Activated CD4-positive, CD25-positive, alpha-beta regulatory T cell treated with anti-CD3 and anti-CD28 coated beads, Interleukin-2, amount 50 U/mL, for 24 hours (primary cell): ENCODE measurements at regions not wholly inside any gene's neighbourhood (a gene's known extent, or its start where the extent isn't known, plus 50 kb on each side); places are given as distances from the start of the nearest gene placed in this dataset.
A peak's percentile ranks its signal among the peaks of the same experiment; 100 is the strongest.

Source experiments
- ATAC-seq, 2 donors: fragments of 150-1000 bp; cut with Tn5 transposase; one replicate each; pipeline ENCODE4 v1.10.0; 2021; ENCODE audit warnings: mild to moderate bottlenecking in 1 of 2, moderate library complexity in 1 of 2

DNA sequence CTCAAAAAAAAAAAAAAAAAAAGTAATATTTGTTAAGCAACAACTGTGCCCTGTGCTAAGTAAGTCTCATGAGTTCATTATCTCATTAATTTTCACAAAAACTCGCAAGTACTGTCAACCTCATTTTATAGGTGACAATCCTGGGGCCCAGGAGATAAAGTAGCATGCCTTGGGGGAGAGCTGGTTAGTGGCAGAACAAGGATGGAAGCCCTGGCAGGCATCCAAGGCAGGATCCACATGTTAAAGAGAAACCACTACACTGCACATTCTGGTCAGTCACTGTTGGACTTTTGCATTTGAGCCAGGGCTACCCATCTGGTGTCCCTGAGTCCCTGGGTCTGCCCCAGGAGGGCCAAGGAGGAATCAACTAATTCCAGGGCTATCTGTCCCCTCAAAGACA is 54.6 kb downstream of the ZFP36L2 start:
- no peak for ATAC-seq

DNA sequence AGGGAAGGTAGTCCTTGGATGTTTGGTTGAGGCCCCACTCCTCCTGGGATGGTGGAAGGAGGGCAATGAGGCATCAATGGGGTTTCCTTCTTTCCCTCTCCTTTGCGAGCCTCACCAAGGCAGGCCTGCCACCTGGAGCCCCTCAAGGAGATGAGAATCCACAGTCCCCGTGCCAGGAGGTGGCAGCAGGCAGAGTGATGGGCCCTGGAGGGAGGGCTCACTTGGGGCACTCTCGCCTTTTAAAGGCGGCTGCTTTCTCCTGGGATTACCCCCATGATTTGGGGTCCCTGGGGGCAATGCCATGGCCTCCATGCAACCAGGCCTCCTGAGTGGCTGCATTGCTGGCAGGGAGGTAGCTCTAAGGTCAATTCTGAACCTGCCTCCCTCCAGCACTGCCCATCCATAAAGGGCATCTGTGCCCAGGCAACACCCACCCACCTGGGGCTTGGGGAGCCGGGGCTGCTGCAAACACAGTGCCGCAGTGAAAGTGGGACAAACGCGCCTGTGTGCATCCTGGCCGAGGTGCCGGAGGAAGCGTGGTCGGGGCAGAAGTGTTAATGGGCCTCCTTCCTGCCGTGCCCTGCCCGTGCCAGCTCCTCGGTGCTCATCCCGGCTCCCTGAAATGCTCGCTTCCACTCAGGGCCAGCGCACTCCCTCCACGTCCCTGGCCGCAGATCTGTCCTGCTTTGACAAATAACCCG is 55.9 kb downstream of the ZFP36L2 start:
- ATAC-seq: no peak

DNA sequence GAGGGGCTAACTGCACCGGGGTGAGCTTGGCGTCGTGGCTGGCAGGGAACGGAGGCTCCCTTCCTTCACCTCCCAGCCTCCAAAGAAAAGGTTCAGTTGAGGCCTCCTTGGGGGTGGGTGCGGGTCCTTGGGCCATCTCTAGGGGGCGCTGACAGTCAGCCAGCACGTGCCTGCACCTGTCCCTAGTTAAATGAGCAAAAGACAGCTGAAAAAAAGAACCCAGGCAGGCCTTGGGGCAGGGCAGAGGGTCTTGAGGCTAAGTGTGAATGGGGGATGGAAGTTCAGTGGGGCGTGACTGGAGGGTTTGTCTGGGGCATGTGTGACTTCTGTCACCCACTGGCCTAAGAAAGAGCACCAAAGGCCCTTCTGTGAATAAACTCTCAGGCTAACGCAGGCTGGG is 56.4 kb downstream of the ZFP36L2 start:
- peak; percentile 10 to 18 for ATAC-seq

DNA sequence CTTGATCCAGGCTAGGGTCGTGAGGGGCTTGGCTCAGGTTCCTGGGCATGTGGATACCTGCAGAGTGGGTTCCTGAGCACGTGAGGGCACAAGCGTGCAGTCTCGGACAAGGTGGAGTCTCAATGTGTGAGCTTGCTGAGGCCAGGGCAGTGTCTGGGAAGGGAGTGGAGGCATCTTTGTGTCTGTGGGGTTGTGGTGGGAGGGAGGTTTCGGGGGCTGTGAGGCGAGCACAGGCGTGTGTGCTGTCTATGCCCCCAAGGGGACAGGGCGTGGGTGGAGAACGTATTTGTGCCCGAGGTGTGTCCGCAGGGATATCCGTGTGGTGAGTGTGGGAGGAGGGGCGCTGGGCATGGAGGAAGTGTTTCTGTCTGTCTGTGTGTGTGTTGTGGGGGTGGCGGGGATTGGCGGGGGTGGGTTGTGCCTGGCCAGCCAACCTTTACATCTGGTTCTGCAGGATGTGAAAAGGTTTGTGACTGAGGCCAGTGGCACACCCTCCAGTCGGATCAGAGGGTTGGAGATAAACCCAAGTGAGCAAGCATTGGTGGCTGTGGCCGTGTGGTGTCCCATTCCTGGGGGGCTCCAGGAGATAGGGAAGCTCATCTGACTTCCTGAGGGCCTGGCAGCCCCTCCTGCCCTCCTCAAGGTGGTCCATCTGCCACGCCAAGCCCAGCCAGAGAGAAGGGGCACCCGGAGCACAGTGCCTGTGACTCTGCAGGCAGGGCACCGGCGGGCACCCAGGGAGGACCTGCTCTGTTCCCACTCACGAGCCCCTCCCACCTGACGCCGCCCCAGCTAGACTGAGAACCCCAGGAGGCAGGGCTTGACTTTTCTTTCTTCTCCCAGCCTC is 57.1 kb downstream of the ZFP36L2 start:
- ATAC-seq: peak; percentile 4 to 5

DNA sequence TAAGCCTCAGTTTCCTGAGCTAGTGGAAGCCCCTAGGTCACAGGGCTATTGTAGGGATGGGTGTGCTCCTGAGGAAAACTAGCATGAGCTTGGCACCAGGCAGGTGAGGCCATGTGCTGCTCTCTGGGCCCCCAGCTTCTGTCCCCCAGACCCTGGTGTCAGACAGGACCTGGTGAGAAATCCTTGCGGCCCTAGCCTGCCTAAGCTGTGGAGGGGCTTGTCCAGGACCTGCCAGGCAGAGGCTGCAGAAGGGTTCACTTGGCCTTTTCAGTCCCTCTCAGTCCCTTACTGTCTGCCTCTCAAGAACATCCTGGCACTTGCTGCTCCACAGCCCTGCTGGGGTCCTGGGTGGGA is 58.4 kb downstream of the ZFP36L2 start:
- no peak for ATAC-seq

DNA sequence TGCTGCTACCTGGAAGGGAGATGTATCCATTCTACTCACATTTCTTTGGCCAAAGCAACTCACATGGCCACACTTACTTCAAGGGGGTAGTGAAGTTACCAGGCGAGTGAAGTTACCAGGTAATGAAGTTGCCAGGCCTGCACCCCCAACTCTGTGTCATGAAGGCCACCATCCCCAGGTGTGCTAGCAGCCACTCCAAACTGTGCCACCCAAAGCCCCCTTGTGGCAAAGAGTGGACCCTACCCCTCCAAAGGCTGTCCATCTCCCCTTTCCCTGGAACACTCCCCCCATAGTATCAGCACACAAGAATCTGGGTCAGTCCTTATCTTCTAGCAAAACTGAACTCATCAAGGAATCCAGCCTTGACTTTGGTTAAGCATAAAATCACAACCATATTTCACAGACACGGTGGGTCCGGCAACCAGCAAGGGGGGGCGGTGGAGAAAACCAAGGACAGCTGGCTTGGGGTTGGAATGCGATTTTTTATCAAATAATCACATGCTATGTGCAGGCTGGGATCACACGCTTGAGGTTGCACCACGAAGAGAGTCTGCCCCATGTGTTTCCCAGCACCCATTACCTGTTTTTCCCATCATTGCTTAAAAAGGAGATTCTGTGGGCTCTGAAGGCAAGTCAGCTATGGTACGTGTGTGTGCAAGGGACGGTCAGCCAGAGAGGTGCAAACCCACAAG is 60.9 kb downstream of the ZFP36L2 start:
- no peak for ATAC-seq

DNA sequence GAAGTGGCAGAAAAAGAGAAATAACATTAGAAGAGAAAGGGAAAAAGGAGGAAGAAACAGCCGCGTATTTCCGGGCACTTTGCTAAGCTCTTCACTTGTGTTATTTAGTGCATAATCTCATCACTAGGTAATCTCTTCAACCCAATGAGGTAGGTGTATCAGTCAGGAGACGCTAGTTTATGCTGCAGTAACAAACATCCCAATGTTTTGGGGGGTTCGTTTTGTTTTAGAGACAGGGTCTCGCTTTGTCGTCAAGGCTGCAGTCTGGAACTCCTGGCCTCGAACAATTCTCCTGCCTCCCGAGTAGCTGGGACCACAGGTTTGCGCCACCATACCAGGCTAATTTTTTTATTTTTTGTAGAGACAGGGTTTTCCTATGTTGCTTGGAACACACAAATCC is 61.7 kb downstream of the ZFP36L2 start:
- ATAC-seq: no peak

DNA sequence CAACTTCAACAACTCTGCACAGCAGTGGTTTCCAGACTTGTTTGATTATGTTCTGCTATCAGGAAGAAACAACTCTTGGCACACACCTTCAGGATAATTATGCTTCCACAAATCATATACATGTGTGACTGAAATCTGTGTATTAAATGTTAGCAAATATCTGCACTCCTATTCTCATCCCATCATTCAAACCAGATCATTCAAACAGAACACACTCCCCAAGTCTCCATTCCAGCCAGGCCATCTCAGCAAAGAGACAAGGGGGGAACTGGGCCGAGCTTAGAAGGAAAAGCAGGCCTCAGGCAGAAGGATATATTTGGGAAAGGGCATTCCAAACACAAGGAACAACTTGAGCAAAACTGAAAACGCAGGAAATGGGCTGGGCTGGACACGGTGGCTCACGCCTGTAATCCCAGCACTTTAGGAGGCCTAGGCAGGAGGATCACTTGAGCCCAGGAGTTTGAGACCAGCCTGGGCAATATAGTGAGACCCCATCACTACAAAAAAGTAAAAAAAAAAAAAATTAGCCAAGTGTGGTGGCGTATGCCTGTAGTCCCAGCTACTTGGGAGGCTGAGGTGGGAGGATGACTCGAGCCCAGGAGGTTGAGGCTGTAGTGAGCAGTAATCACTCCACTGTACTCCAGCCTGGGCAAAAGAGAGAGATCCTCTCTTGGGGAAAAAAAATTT is 62.7 kb downstream of the ZFP36L2 start:
- no peak for ATAC-seq

DNA sequence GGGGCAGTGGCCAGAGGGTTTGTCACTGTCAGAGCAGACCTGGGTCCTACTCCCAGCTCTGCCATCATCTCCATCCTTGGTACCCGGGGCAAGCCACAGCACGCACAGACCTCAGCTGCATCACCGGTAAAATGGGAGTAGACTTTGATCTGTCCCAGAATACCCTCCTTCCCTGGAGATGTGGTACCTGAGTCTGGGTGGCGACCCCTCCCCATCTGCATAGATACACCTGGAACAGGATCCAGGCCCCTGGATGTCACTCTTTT is 64.0 kb downstream of the ZFP36L2 start:
- no peak for ATAC-seq

DNA sequence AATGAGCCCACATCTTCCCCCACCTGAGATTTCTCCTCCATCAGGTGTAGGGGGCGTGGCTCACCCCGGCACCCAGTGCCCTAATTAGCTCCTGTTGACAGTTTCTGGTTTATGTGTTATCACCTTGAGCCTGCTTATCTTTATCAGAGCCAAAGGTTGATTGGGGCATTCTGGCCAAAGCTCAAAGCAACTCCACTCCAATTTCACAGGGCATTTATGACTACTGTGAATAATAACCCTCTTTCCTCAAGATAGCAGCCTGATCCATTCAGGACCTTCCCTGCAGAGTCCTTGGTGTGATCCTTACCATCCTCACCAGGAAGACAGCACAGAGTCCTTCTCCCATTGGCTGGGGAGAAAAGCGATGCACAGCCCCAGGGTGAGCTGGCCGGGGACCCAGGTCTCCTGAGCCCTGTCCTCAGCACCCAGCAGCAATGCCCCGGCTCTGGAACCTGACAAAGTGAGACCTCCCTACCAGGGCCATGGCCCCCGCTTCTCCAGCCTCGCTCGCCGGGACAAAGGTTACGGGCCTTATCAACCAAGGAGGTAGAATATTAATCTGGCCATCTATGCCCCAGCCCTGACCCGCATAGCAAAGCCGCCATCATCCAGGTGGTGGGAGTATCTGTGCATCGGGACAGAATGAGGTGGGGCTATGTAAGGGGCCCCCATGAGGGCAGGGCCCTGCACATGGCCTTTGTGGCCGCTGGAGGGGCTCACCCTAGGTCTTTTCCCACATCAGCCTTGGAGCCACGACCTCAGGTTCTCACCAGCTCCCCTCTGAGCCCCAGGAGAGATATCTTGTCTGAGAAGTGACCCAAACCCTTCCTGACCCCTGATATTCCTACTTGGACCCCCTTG is 64.5 kb downstream of the ZFP36L2 start:
- ATAC-seq: no peak

DNA sequence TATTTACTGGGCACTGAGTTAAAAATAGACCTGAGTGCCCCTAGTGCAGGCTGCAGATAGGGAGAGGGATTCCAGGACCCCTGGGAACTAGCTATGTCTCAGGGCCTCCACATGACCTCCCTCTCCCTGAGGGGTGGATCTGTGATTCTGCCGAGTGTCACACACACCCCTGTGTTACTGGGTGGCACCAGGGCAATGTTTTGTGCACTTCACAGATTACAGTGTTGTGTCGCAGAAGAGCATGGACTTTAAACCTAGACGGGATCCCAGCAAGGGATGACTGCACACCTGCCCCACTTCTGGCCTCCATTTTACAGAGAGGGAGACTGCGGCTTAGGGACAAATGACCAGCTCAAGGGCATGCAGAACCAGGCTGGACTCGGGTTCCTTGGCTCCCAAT is 65.6 kb downstream of the ZFP36L2 start:
- no peak for ATAC-seq

DNA sequence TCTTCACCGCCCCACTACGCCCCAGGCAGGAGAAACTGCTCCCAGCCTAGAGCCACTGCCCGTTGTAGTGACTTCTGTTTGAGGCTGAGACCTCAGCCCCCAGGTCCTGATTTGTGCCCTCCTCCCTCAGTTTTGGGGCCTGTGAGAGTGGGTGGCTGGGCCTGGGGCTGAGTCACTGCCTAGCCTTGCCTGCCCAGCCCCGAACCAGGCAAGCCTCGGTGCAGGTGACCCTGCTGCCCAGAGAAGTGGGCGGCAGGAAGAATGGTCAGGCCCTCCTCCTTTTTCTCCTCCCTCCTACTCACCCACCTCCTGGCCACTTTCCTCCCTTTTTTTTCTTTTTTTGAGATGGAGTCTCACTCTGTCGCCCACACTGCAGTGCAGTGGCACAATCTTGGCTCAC is 66.6 kb downstream of the ZFP36L2 start:
- ATAC-seq: no peak

DNA sequence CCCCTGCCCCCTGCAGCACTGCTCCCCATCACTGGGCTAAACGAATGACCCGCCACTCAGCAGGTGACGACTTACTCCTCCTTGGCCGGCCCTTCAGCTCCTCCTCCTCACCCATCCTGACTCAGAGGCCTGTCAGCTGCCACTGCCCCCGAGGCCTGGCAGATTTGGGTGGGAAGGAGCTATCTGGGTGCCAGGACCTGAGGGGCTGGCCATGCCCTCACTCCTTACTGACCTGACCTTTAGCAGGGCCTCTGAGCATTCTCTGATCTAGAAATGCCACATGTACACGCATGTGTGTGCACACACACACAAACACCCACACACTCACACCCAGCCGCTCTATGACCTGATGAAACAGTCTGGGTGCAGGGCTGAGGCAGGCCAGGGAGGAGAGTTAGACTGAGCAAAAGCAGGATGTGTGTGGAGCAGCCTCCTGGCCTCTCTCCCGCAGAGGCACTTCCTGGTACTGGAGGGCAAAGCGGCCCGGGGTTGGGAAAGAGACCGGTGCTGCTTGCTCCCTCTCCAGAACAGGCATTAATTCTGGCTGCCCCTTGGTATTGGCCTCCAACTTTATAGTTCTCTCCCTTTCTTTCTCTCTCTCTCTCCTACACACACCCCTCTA is 68.0 kb downstream of the ZFP36L2 start:
- peak; percentile 45 for ATAC-seq

DNA sequence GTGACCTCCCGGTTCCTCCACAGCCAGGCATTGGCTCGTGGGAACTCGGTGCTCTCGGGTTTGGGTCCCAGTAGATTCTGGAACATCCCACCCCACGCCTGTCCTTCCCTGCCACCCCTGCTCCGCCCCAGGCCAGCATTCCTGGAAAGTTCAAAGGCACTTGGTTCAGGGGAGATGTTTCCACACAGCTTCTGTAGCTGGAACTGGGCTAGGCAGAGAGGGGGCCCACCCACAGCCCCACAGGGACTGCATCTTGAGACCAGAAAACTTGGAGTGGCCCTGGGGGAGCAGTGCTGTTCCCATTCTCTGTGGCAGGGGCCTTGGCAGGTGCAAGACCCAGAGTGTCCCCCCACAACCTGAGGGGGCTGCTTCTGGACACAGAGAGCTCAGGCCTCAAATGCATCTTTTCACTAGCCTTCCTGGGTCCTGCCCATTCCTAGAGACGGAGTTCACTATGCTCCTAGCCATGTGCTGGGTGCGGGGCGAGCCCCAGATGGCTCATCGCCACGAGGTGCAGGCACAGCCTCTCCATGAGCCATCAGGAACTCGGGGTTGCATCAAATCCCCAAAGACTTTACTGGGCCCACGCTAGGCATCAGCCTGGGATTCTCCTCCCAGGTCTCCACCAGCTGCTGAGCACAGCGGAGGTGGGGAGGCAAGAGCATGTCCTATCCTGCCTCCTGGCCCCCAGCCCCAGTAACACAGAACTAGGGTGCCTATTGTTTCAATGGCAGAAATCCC is 68.7 kb downstream of the ZFP36L2 start:
- no peak for ATAC-seq

DNA sequence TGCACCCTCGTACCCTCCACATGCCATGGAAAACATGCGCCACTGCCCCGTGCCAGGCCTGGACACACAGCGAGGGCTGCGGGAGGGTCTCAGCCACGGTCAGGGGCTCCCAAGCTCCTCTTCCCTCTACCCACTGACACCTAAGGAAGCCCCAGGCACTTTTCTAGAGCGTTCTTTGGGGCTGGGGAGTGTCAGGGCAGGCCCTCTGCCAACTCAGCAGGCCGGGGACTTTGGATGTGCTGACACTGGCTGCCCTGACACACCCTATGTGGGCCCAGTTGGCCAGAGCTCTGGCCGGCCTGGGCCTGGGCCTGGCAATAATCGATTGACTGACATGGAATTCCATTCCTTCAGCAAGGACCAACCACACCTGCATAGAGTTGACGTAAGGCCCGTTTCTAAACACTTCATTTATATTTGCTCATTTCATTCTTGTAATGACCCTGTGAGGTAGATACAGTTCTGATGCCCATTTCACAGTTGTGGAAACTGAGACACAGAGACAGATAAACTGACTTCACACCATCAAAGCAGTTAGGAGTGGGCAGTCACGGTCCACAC is 70.5 kb downstream of the ZFP36L2 start:
- ATAC-seq: no peak

DNA sequence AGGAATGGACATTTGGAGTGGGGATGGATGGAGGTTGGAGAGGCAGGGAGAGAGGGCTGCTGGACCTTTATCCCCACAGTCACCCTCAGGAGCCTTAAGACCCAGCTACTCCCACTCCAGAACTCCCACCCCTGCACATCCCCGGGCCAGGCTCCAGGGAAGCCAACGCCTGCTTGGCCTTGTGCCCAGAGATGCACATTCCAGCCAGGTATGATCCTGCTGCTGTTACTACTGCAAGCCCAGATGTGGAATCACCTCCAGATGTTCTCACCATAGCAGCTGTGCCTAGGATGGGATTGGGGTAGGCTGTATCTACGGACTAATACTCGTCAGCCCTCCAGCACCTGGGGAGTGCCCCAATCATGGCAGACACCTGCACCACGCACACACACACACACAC is 71.7 kb downstream of the ZFP36L2 start:
- no peak for ATAC-seq

DNA sequence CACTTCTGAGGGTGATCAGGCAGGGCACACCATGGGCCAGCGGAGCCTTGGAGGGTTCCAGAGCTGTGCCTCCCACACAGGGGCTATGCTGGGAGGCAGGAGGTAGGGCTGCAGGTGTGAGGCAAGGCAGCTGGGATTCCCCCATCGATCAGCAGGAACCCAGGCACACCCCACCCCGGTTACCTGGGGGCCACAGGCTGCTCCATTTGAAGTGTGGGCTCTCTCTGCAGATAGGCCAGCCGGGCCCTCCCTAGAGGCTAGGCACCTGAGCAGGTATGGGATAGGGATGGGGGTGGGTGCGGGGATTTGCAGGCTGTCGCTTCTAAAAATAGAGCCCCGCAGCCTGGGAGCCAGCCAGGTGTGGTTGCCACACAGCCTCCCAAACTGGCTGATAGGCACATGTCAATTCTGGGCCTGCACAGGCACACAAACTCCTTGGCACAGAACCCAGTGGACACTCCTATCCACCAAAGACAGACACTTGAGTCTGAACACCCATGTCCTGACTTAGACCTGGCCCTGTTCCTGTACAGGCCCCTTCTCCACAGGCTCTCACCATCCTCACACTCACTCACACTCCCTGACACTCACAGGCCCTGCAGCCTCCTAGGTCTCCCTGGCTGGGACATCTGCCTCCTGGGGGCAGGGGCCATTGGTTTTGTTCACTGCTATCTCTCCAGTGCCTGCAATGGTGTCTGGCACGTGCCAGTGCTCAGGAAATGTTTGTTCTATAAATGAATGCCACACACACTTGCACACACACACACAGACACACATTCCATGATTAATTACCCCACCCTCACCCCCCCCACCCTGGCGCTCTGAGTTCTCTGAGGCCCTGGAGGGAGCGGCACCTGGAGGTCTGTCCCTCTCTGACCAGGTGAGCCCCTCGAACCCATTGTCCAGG is 73.4 kb downstream of the ZFP36L2 start:
- no peak for ATAC-seq

DNA sequence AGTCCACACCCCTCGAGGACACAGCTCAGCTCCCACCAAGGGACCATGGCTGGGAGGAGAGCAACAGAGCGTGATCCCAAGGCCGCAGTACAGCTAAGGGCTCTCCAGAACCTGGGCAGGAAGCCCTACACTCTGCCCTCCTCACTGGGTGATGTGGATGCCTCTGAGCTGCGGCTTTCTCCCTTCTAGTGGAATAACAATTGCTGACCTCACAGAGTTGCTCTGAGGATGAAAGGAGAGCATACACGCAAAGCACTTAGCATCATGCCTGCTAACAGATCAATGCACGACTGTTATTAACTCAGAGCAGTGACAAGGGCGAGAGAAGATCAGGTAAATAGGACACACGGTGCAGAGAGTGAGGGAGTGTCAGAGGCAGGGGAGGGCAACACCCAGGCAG is 74.2 kb downstream of the ZFP36L2 start:
- ATAC-seq: no peak

DNA sequence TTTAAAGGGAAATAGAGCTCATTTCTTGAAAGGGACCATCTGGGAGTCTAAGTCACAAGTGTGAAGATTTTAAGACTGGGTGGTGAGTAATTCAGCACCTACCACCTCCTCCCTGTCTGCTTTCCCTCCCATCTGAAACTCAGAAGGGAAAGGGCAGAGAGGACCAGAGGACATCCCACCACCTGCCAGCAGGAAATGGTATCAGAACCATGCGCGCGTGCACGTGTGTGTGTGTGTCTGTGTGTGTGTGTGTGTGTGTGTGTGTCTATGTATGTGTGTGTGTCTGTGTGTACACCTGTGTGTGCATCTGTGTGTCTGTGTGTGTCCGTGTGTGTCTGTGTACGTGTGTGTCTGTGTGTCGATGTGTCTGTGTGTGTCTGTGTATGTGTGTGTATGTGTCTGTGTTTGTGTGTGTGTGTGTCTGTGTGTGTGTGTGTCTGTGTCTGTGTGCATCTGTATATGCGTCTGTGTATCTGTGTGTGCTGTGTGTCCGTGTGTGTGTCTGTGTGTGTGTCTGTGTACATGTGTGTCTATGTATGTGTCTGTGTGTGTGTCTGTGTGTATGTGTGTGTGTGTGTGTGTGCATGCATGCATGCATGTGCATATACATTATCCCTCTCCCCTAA is 76.8 kb downstream of the ZFP36L2 start:
- peak; percentile 93 to 96 for ATAC-seq
